SK-N-SH (cell line): ENCODE measurements at regions not wholly inside any gene's neighbourhood (a gene's known extent, or its start where the extent isn't known, plus 50 kb on each side); places are given as distances from the start of the nearest gene placed in this dataset.

ENCODE experiments used
- CTCF ChIA-PET: fragments of 300-600, 350-600 bp; formaldehyde crosslinking; extraction: SDS; loops from one replicate; lab custom pipeline; 2021; lab: Yijun Ruan, JAX
- POLR2A ChIA-PET: fragments of 350-600 bp; sonication (Branson Sonifier 250); formaldehyde crosslinking; extraction: SDS; loops from one replicate; lab custom pipeline; 2020; ENCODE audit warnings: antibody characterized with exemption, inconsistent platforms; lab: Yijun Ruan, JAX
- DNase-seq: peaks from one replicate; pipeline ENCODE4 v3.0.0; 2012
- H2AFZ ChIP-seq: fragments of 200-600 bp; sonication (generic); 2 replicates; pipeline ENCODE4 v1.8.1; 2016; ENCODE audit warnings: antibody characterized with exemption, mild to moderate bottlenecking, low read depth
- H3F3A ChIP-seq: fragments of 200-600 bp; sonication (generic); replicated peaks from 2 replicates; pipeline ENCODE3; 2016; ENCODE audit warnings: antibody characterized with exemption, mild to moderate bottlenecking; ENCODE audit not compliant: insufficient read depth
- H3K27ac ChIP-seq, 2 experiments: fragments of 200-500 bp in 1 of 2; fragments of 200-600 bp in 1 of 2; sonication (Bioruptor generic) in 1 of 2; sonication (generic), shearing (Covaris generic) in 1 of 2; 2 replicates each; pipeline versions ENCODE4 v1.5.1 to v1.6.1; 2014 to 2016; ENCODE audit warnings: low read depth in 2 of 2, inconsistent platforms in 1 of 2, low read length in 1 of 2, mild to moderate bottlenecking in 1 of 2, mixed read lengths in 1 of 2
- H3K27me3 ChIP-seq: fragments of 200-600 bp; sonication (generic), shearing (Covaris generic); 2 replicates; pipeline ENCODE4 v1.6.1; 2016; ENCODE audit warnings: mixed run types; ENCODE audit not compliant: insufficient read depth
- H3K36me3 ChIP-seq, 2 experiments: fragments of 200-500 bp in 1 of 2; fragments of 200-600 bp in 1 of 2; sonication (Bioruptor generic) in 1 of 2; sonication (generic) in 1 of 2; replicated peaks in 1 of 2; 2 replicates each; pipeline versions ENCODE3 to v1.5.1; 2014 to 2016; ENCODE audit warnings: low read length in 1 of 2, mild to moderate bottlenecking in 1 of 2; ENCODE audit not compliant: insufficient read depth in 2 of 2, control insufficient read depth in 1 of 2
- H3K4me1 ChIP-seq, 2 experiments: fragments of 200-500 bp in 1 of 2; fragments of 200-600 bp in 1 of 2; sonication (Bioruptor generic) in 1 of 2; sonication (generic), shearing (Covaris generic) in 1 of 2; 2 replicates each; pipeline versions ENCODE4 v1.5.1 to v1.6.1; 2014 to 2016; ENCODE audit warnings: low read depth in 1 of 2, low read length in 1 of 2, mixed run types in 1 of 2; ENCODE audit not compliant: insufficient read depth in 2 of 2, control insufficient read depth in 1 of 2
- H3K4me2 ChIP-seq: fragments of 200-600 bp; sonication (generic), shearing (Covaris generic); 2 replicates; pipeline ENCODE4 v1.6.1; 2017; ENCODE audit warnings: mixed run types
- H3K4me3 ChIP-seq, 2 experiments: fragments of 200-500 bp in 1 of 2; fragments of 200-600 bp in 1 of 2; sonication (Bioruptor generic) in 1 of 2; sonication (generic), shearing (Covaris generic) in 1 of 2; 2 replicates each; pipeline versions ENCODE4 v1.5.1 to v1.8.1; 2014 to 2016; ENCODE audit warnings: low read depth in 2 of 2, inconsistent platforms in 1 of 2, low read length in 1 of 2, mild to moderate bottlenecking in 1 of 2, mixed read lengths in 1 of 2, moderate library complexity in 1 of 2
- H3K79me2 ChIP-seq: fragments of 200-600 bp; sonication (generic); 2 replicates; pipeline ENCODE4 v1.8.1; 2017; ENCODE audit warnings: mild to moderate bottlenecking; ENCODE audit not compliant: insufficient read depth
- H3K9ac ChIP-seq: fragments of 200-600 bp; sonication (generic); 2 replicates; pipeline ENCODE4 v1.6.1; 2017; ENCODE audit warnings: mixed run types
- H3K9me2 ChIP-seq: fragments of 200-600 bp; sonication (generic); 2 replicates; pipeline ENCODE4 v1.6.1; 2017; ENCODE audit warnings: mixed run types
- H3K9me3 ChIP-seq: fragments of 200-600 bp; sonication (generic); 2 replicates; pipeline ENCODE4 v1.6.1; 2017; ENCODE audit warnings: mixed run types, mild to moderate bottlenecking, moderate library complexity
- H4K20me1 ChIP-seq: fragments of 200-600 bp; sonication (generic); 2 replicates; pipeline ENCODE4 v1.6.1; 2017; ENCODE audit warnings: mild to moderate bottlenecking, mixed run types; ENCODE audit not compliant: insufficient read depth
- ELF1 ChIP-seq: IDR thresholded peaks from 2 replicates; pipeline ENCODE4 v1.4.0; 2012
- EZH2phosphoT487 ChIP-seq: fragments of 200-600 bp; sonication (generic); IDR thresholded peaks from 2 replicates; pipeline ENCODE4 v1.6.1; 2017; ENCODE audit warnings: low read depth, mixed run types, mild to moderate bottlenecking, antibody characterized with exemption, moderate library complexity, borderline replicate concordance
- FOXJ3 ChIP-seq: sonication (generic); formaldehyde crosslinking; IDR thresholded peaks from 2 replicates; pipeline ENCODE4 v1.5.1; 2020; ENCODE audit warnings: mild to moderate bottlenecking, missing genetic modification reagents
- FOXM1 ChIP-seq: IDR thresholded peaks from 2 replicates; pipeline ENCODE4 v1.4.0; 2012; ENCODE audit warnings: low read depth, mild to moderate bottlenecking
- GABPA ChIP-seq: IDR thresholded peaks from 2 replicates; pipeline ENCODE4 v1.4.0; 2012; ENCODE audit warnings: low read depth, mild to moderate bottlenecking
- GATA2 ChIP-seq: sonication (generic); formaldehyde crosslinking; IDR thresholded peaks from 2 replicates; pipeline ENCODE4 v1.5.0; 2020; ENCODE audit warnings: mild to moderate bottlenecking, missing genetic modification reagents
- IRF3 ChIP-seq: fragments of 150-350 bp; IDR thresholded peaks from 2 replicates; pipeline ENCODE4 v1.6.1; 2016; ENCODE audit warnings: mild to moderate bottlenecking, low read depth, low read length
- JUND ChIP-seq: IDR thresholded peaks from 2 replicates; pipeline ENCODE4 v1.4.0; 2012
- MAX ChIP-seq: IDR thresholded peaks from 2 replicates; pipeline ENCODE4 v1.4.0; 2012; ENCODE audit warnings: low read depth
- MXI1 ChIP-seq: IDR thresholded peaks from 2 replicates; pipeline ENCODE4 v1.6.1; 2012; ENCODE audit warnings: mild to moderate bottlenecking, low read depth, low read length, improper control_type of control experiment
- NFIC ChIP-seq: IDR thresholded peaks from 2 replicates; pipeline ENCODE4 v1.4.0; 2012; ENCODE audit warnings: borderline replicate concordance
- NRF1 ChIP-seq: IDR thresholded peaks from 2 replicates; pipeline ENCODE4 v1.6.1; 2012; ENCODE audit warnings: low read depth, mild to moderate bottlenecking, low read length
- RAD21 ChIP-seq: IDR thresholded peaks from 2 replicates; pipeline ENCODE4 v1.6.1; 2012; ENCODE audit warnings: mild to moderate bottlenecking, low read length
- REST ChIP-seq: IDR thresholded peaks from 2 replicates; pipeline ENCODE4 v1.6.1; 2012; ENCODE audit warnings: mild to moderate bottlenecking, low read depth, low read length, moderate library complexity
- RFX5 ChIP-seq: IDR thresholded peaks from 2 replicates; pipeline ENCODE4 v1.6.1; 2012; ENCODE audit warnings: mild to moderate bottlenecking, improper control_type of control experiment, low read length
- SMC3 ChIP-seq: IDR thresholded peaks from 2 replicates; pipeline ENCODE4 v1.6.1; 2012; ENCODE audit warnings: low read depth, low read length, improper control_type of control experiment
- TEAD4 ChIP-seq: IDR thresholded peaks from 2 replicates; pipeline ENCODE4 v1.4.0; 2012; ENCODE audit warnings: mild to moderate bottlenecking, borderline replicate concordance; ENCODE audit not compliant: insufficient read depth
- USF1 ChIP-seq: IDR thresholded peaks from 2 replicates; pipeline ENCODE4 v1.4.0; 2012; ENCODE audit warnings: low read depth, borderline replicate concordance
- USF2 ChIP-seq: fragments of 150-350 bp; IDR thresholded peaks from 2 replicates; pipeline ENCODE4 v1.6.1; 2017; ENCODE audit warnings: antibody characterized with exemption, low read length, low read depth, borderline replicate concordance
- ZBTB33 ChIP-seq: IDR thresholded peaks from 2 replicates; pipeline ENCODE4 v1.4.0; 2012; ENCODE audit warnings: low read depth, borderline replicate concordance
- WGBS: methylation state at CpG from one replicate; pipeline ENCODE4 v1.1.6; 2017; ENCODE audit warnings: low lambda C conversion rate; 5-methylcytosine and 5-hydroxymethylcytosine counted together

- TF ChIP-seq MAX (no peak), USF2 (no peak), ZBTB33 (no peak), RFX5 (no peak), NRF1 (no peak), EZH2phosphoT487 (no peak), FOXJ3 (CRISPR knock-in tag) (no peak), ELF1 (no peak), FOXM1 (no peak)
These were observed 608.8 kb upstream of the PCDH10 start (continued) for GRCh38 chr4:132540268-132540667.

- no peaks in the 10 kb centered on the region for H3F3A ChIP-seq
- CTCF ChIA-PET: no interaction called here
- TF ChIP-seq REST: no peak
- no peak for TF ChIP-seq ZBTB33
- no peak for TF ChIP-seq EZH2phosphoT487
- no peak for TF ChIP-seq MXI1
- TF ChIP-seq RAD21: no peak
- TF ChIP-seq GABPA: no peak
- TF ChIP-seq IRF3: no peak
- TF ChIP-seq GATA2 (CRISPR knock-in tag): no peak
- TF ChIP-seq TEAD4: no peak
- no peak for TF ChIP-seq JUND
- no peak for TF ChIP-seq SMC3
- TF ChIP-seq NFIC: no peak
- no peak for TF ChIP-seq USF2
- TF ChIP-seq USF1: no peak
These were observed 608.3 kb upstream of the PCDH10 start for GRCh38 chr4:132540797-132541196.

More at GRCh38 chr4:132540797-132541196, 608.3 kb upstream of the PCDH10 start:
- Histone ChIP-seq H3K79me2 (no peaks in the 10 kb centered on the region), H3K9ac (no peak overlapping the region), H3K9me3 (no peaks in the 10 kb centered on the region), H3K4me2 (no peak overlapping the region), H3K4me3 (no peak overlapping the region), H3K4me1 (no peaks in the 10 kb centered on the region), H3K9me2 (no peaks in the 10 kb centered on the region), H4K20me1 (no peaks in the 10 kb centered on the region), H2AFZ (no peak overlapping the region), H3K27ac (no peak overlapping the region), H3K36me3 (no peaks in the 10 kb centered on the region), H3K27me3 (no peaks in the 10 kb centered on the region)
- WGBS: 1% methylated on average over 4 of the region's 4 CpGs
- POLR2A ChIA-PET: no interaction called here
- no peak for DNase-seq
